Spinal cord (tissue), 9 donors: ENCODE measurements at regions not wholly inside any gene's neighbourhood (a gene's known extent, or its start where the extent isn't known, plus 50 kb on each side); places are given as distances from the start of the nearest gene placed in this dataset.

ENCODE experiments used
- DNase-seq, 6 donors: peaks; one replicate each; pipeline versions ENCODE4 v3.0.0 to v3.0.0-alpha.2; 2013 to 2015; ENCODE audit warnings: low spot score in 6 of 6, low read depth in 4 of 6
- H3K27ac ChIP-seq: one replicate; pipeline ENCODE4 v1.5.1; 2013; ENCODE audit warnings: low read depth, low read length, control low read depth
- H3K27me3 ChIP-seq: one replicate; pipeline ENCODE4 v1.6.1; 2013; ENCODE audit warnings: low read length; ENCODE audit not compliant: control insufficient read depth, insufficient read depth
- H3K36me3 ChIP-seq: one replicate; pipeline ENCODE4 v1.6.1; 2013; ENCODE audit warnings: low read length; ENCODE audit not compliant: control insufficient read depth, insufficient read depth
- H3K4me1 ChIP-seq: one replicate; pipeline ENCODE4 v1.6.1; 2013; ENCODE audit warnings: low read length; ENCODE audit not compliant: control insufficient read depth, insufficient read depth
- H3K4me3 ChIP-seq: one replicate; pipeline ENCODE4 v1.5.1; 2013; ENCODE audit warnings: low read depth, low read length, control low read depth
- H3K9me3 ChIP-seq: one replicate; pipeline ENCODE4 v1.6.1; 2013; ENCODE audit warnings: low read length; ENCODE audit not compliant: control insufficient read depth, insufficient read depth
- WGBS: methylation state at CpG from one replicate; pipeline ENCODE4 v1.1.5; 2013; ENCODE audit warnings: missing lambda C conversion rate; ENCODE audit not compliant: insufficient coverage; 5-methylcytosine and 5-hydroxymethylcytosine counted together
- donor health status: healthy.

DNA sequence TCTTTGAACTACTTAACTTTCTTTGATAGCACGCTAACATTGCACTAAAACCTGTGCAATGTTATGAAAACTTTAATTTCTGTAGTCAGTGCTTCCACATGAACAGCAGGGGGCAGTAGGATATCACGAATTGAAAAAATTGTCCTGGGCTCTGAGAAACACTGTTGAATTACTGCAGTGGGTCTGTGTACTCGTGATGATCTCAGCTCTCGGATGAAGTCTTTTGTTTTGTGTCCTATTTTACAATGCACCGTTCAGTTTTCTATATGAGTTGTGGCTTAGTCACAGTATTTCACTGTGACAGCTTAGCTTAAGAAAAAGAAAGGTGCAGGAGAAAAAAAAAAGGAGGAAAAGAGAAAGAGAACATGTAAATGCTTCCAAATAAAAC, 141.3 kb upstream of the CCDC54 start:
- 0% methylated on average over 1 of the region's 5 CpGs for WGBS
- Histone ChIP-seq H3K27ac (peak overlapping the region; percentile 58), H3K9me3 (no peaks in the 10 kb centered on the region), H3K4me3 (peak overlapping the region; percentile 56), H3K27me3 (peaks cover under 1% of the 10 kb centered on the region), H3K36me3 (no peaks in the 10 kb centered on the region), H3K4me1 (peaks cover 5% of the 10 kb centered on the region)
- peak; percentile 78 to 97 (median 82) for DNase-seq

DNA sequence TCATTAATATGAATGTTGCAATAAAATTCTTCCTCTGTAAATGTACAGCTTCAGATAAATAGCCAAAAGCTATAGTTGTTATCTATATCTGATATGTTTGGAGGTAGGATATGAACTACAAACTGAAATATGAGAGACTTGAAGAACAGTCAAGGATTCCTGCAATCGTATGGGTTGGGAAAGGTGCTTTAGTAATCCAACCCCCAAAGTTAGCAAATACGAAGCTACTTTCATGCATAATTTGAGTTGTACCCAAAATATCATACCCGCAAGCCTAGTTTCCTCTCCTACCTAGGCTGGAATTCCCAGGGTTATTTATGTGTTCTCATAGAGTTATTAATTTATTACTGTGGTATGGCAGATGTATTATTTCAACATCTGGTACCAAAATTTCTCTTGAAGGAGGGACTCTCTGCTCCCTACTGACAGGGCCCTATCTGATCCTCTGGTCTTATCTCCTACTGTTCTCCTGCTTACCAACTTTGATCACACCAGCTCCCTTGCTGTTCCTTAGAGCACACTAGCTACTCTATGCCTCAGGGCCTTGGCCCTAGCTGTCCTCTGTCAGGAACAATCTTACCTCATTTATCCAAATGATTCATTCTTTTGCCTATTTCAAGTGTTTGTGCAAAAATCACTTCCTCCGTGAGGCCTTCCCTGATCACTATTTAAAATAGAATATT, 140.4 kb upstream of the CCDC54 start:
- Histone ChIP-seq H3K9me3 (no peaks in the 10 kb centered on the region), H3K27me3 (no peaks in the 10 kb centered on the region), H3K27ac (no peak overlapping the region), H3K4me3 (no peak overlapping the region), H3K36me3 (no peaks in the 10 kb centered on the region), H3K4me1 (peaks cover 9% of the 10 kb centered on the region)
- 80% methylated on average over 1 of the region's 4 CpGs for WGBS
- no peak for DNase-seq

DNA sequence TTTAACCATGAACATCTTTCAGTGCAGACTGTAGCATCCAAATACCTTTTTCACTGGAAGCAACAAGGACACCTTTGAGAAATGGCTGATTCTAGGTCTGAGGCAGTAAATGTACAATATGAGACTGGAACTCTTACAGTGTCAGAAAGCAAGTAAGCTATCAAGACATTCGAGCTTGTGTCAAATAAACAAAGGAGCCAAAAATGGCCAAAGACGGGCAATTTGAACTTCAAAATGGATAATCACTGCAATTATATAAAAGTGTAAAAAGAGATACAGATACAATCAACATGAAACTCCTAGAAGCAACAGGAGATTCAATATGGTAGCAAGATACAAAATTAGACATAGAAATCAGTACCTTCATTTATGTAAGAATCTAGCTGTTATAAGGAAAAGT, 138.5 kb upstream of the CCDC54 start:
- Histone ChIP-seq H3K9me3 (no peaks in the 10 kb centered on the region), H3K36me3 (no peaks in the 10 kb centered on the region), H3K4me3 (no peak overlapping the region), H3K27me3 (no peaks in the 10 kb centered on the region), H3K27ac (no peak overlapping the region), H3K4me1 (peaks cover 9% of the 10 kb centered on the region)
- DNase-seq, result no peak
- WGBS, result 83% methylated on average over 1 of the region's 2 CpGs

DNA sequence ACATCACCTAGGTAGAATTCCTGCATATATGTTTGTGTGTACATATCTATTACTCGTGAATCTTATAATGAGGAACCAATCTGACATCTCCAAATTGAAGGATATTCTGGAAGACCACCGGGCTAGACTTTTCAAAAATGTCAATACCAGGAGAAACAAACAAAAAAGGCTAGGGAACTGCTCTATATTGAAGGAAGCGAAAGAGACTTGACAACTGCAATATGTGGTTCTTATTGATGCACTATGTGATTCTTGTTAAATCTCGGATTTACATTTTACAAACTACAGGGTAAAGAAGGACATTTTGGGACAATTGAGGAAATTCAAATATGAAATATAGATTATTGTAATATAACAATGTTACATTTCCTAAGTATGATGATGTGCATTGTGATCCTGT, 137.5 kb upstream of the CCDC54 start:
- Histone ChIP-seq H3K27ac (no peak overlapping the region), H3K4me3 (peak overlapping the region; percentile 96), H3K4me1 (peaks cover 9% of the 10 kb centered on the region), H3K36me3 (no peaks in the 10 kb centered on the region), H3K27me3 (no peaks in the 10 kb centered on the region), H3K9me3 (no peaks in the 10 kb centered on the region)
- DNase-seq, result no peak
- WGBS, result no CpG with 5 or more reads among the region's 4 CpGs

DNA sequence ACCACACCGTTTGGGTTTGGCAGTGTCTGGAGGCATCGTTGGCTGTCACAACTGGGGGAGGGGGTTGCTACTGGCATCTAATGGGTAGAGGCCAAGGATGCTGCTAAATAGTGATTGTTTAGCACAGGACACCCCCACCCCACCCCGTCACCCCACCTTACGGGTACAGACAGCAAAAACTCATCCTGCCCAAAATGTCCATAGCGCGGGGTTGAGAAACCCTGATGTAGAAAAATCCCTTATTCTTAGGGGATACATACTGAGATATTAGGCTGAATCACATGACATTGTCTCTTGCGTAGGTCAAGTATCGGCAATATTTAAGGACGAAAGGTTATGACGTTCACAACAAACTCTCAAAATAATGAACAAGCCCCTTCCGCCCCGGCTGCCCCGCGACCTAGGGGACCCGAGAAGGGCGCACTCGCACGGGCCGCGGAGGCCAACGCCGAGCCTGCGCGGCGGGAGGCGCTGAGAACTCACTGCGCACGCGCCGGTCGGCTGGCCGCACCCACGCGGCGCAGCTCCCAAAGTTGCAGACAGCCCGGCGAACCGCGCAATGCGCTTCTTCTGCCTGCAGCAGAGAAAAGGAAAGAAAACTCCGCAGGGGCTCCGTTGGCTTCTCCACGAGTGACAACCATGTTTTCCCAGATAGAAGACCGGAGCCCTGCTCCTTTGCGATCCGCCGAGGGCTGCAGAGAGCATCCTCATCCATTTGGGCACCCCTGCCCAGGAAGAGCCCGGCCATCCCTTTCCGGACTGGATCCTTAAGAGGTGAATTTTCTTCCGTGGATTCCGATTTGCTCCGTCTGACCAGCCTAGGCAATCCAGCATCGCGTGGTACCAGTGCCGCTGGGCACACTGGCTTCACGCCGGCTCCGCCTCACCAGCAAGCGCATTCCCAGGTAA, 136.8 kb upstream of the CCDC54 start:
- H3K4me1 ChIP-seq, result peaks cover 9% of the 10 kb centered on the region
- 0% methylated on average over 51 of the region's 59 CpGs for whole genome bisulfite sequencing
- H3K27me3 ChIP-seq, result no peaks in the 10 kb centered on the region
- peak overlapping the region; percentile 83 for H3K27ac ChIP-seq
- DNase-seq, result peak; percentile 62 to 95 (median 76)
- H3K9me3 ChIP-seq, result no peaks in the 10 kb centered on the region
- H3K4me3 ChIP-seq, result peak overlapping the region; percentile 96
- H3K36me3 ChIP-seq, result no peaks in the 10 kb centered on the region

DNA sequence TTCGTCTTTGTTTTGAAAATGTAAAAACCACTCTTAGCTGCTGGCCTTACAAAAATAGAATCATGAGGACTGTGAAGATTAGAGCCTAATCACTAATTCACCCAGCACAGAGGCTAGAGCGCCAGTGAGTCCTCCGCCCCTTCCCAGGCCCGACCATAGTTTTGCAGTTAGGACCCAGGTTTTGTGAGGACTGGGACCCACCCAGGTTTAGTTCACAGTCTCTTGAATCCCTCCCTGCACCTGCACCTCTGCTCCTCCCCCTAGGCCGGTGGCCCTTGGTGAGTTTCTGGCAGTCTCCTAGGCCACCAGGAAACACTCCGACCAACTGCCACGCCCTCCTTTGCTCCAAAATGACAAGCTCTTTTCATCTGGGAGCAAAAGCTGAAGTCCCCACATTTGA, 136.0 kb upstream of the CCDC54 start:
- H3K27me3 ChIP-seq, result no peaks in the 10 kb centered on the region
- H3K4me3 ChIP-seq, result peak overlapping the region; percentile 96
- peaks cover 9% of the 10 kb centered on the region for H3K4me1 ChIP-seq
- H3K36me3 ChIP-seq, result no peaks in the 10 kb centered on the region
- peak in 2 of 6 donors; percentile 42 to 46 for DNase-seq
- H3K27ac ChIP-seq, result peak overlapping the region; percentile 83
- WGBS, result 2% methylated on average over 5 of the region's 7 CpGs
- H3K9me3 ChIP-seq, result no peaks in the 10 kb centered on the region

DNA sequence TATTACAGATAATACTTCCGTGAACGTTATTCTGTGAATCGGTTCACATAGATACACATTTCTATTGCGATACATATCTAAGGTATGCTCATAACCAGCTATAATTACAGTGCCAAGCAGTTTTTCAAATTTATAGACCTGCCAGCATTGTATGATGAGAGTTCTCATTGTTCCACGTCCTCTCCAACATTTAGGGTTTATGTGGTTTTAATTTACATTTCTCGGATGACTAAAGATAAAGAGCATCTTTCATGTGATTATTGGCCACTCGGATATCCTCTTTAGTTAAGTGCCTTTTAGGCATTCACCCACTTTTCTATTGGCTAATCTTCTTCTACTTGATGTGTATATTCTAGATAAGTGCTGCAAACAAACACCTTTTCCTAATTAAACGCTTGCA, 134.7 kb upstream of the CCDC54 start:
- Histone ChIP-seq H3K9me3 (no peaks in the 10 kb centered on the region), H3K4me3 (peak overlapping the region; percentile 96), H3K27ac (no peak overlapping the region), H3K36me3 (no peaks in the 10 kb centered on the region), H3K27me3 (no peaks in the 10 kb centered on the region), H3K4me1 (peaks cover 9% of the 10 kb centered on the region)
- no peak for DNase-seq
- no CpG with 5 or more reads among the region's 8 CpGs for WGBS

DNA sequence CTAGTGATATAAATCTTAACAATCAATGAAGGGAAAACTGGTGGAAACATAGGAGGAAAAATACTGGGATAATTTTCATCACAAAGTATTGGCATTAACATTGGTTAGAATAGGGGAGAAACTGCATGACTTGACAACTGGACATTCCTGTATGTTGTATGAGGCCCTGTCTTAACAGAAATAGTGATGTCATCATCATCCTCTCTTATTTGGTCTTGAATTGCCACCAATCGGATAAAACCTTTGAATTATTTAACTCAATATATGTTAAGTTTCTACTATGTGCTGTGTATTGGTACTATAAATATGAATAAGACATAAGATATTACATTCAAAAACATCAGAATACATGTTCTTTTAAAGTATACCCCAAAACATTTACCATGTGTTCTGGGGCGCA, 130.1 kb upstream of the CCDC54 start:
- WGBS, result no CpG with 5 or more reads among the region's 2 CpGs
- Histone ChIP-seq H3K4me3 (no peak overlapping the region), H3K4me1 (no peaks in the 10 kb centered on the region), H3K36me3 (no peaks in the 10 kb centered on the region), H3K27ac (no peak overlapping the region), H3K9me3 (no peaks in the 10 kb centered on the region), H3K27me3 (no peaks in the 10 kb centered on the region)
- DNase-seq, result no peak

DNA sequence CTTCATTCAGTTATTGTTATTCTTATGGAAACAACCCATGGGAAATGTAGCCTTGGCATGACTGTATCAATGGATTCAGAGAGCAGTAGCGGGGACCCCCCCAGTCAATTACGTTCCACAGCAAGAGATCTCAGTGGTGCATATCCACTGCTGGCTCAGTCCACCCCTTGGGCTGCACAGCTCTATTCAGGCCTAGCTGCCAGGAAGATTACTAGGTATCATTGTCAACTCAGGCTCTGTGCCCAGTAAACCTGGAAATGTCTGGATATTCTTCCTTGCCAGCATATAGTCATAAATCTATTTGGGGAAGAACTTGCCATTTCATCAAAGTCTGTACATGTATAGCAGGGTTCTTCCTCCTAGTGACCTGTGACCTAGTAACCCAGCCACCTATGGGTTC, 128.1 kb upstream of the CCDC54 start:
- H3K36me3 ChIP-seq, result no peaks in the 10 kb centered on the region
- 100% methylated on average over 2 of the region's 2 CpGs for WGBS

DNA sequence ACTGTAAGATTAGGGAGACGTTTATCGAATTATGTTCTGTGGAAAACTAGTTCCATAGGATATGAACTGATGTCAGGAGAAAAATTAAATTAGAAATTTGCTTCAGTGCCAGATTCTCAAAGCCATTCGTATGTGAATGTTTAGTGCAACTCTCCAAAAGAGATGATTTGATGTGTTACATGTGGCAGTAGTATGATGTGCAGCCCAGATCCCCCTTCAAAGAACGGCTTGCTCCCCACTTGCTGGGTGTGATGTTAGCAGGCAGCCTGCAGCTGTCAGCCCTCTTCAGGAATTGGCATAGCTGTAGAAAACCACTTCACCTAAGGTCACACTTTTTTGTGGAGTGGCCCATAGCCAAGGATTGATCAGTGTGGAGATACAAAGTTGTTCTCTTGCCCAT, 127.0 kb upstream of the CCDC54 start:
- no peak overlapping the region for H3K27ac ChIP-seq
- H3K4me3 ChIP-seq, result no peak overlapping the region
- WGBS, result 57% methylated on average over 1 of the region's 4 CpGs
- H3K27me3 ChIP-seq, result no peaks in the 10 kb centered on the region
- H3K4me1 ChIP-seq, result no peaks in the 10 kb centered on the region
- H3K9me3 ChIP-seq, result no peaks in the 10 kb centered on the region
- peak in 2 of 6 donors; percentile 6 to 36 for DNase-seq
- H3K36me3 ChIP-seq, result no peaks in the 10 kb centered on the region

More for the DNA sequence above, 128.1 kb upstream of the CCDC54 start:
- no peaks in the 10 kb centered on the region for H3K27me3 ChIP-seq
- H3K9me3 ChIP-seq, result no peaks in the 10 kb centered on the region
- H3K4me3 ChIP-seq, result no peak overlapping the region
- no peak for DNase-seq
- H3K27ac ChIP-seq, result no peak overlapping the region
- no peaks in the 10 kb centered on the region for H3K4me1 ChIP-seq
